ENCODE measurements at regions not wholly inside any gene's neighbourhood (a gene's known extent, or its start where the extent isn't known, plus 50 kb on each side); places are given as distances from the start of the nearest gene placed in this dataset.

GRCh38 chr9:108473209-108474112 is 382.3 kb downstream of the ACTL7B start (continued):
- TF ChIP-seq GFI1B (tag by site-specific recombination; IDR thresholded peaks at IDR 0.05) (peak; percentile 86), ZFHX2 (tag by site-specific recombination; conservative IDR thresholded peaks at IDR 0.05) (peak; percentile 48), ZNF521 (tag by site-specific recombination; IDR thresholded peaks at IDR 0.05) (no peak), ZNF639 (tag by site-specific recombination; IDR thresholded peaks at IDR 0.05) (peak; percentile 46; the same call in 1 of the 2 replicates), ZSCAN16 (tag by site-specific recombination; IDR thresholded peaks at IDR 0.05) (no peak), ZNF843 (tag by site-specific recombination; IDR thresholded peaks at IDR 0.05) (peak; percentile 84), ZFP3 (tag by site-specific recombination; IDR thresholded peaks at IDR 0.05; ENCODE audit: low read depth) (no peak), ZNF776 (tag by site-specific recombination; IDR thresholded peaks at IDR 0.05; ENCODE audit: borderline replicate concordance) (no peak), ZNF394 (tag by site-specific recombination; IDR thresholded peaks at IDR 0.05; ENCODE audit: borderline replicate concordance) (peak; percentile 27; the same call in 1 of the 2 replicates), ZNF510 (tag by site-specific recombination; IDR thresholded peaks at IDR 0.05; ENCODE audit: insufficient replicate concordance) (no peak), ZBTB17 (tag by site-specific recombination; IDR thresholded peaks at IDR 0.05) (peak; percentile 44), ZNF184 (tag by site-specific recombination; IDR thresholded peaks at IDR 0.05) (no peak), ZNF23 (tag by site-specific recombination; IDR thresholded peaks at IDR 0.05; ENCODE audit: borderline replicate concordance) (no peak), ZNF514 (tag by site-specific recombination; IDR thresholded peaks at IDR 0.05) (no peak), ZNF221 (tag by site-specific recombination; IDR thresholded peaks at IDR 0.05; ENCODE audit: borderline replicate concordance) (no peak), ZNF585B (tag by site-specific recombination; IDR thresholded peaks at IDR 0.05) (no peak), ZNF768 (tag by site-specific recombination; IDR thresholded peaks at IDR 0.05) (no peak), ZNF48 (tag by site-specific recombination; IDR thresholded peaks at IDR 0.05) (no peak), KLF1 (tag by site-specific recombination; IDR thresholded peaks at IDR 0.05) (peak; percentile 68), ZNF645 (tag by site-specific recombination; IDR thresholded peaks at IDR 0.05) (no peak), SCRT1 (tag by site-specific recombination; IDR thresholded peaks at IDR 0.05; ENCODE audit: borderline replicate concordance) (peak; percentile 31; the same call in 1 of the 2 replicates), ZNF302 (tag by site-specific recombination; IDR thresholded peaks at IDR 0.05; ENCODE audit: low read depth) (no peak), ZBTB1 (tag by site-specific recombination; IDR thresholded peaks at IDR 0.05) (no peak), ZNF114 (tag by site-specific recombination; IDR thresholded peaks at IDR 0.05) (no peak), ZNF146 (tag by site-specific recombination; IDR thresholded peaks at IDR 0.05) (no peak), ZNF341 (tag by site-specific recombination; IDR thresholded peaks at IDR 0.05; ENCODE audit: low read depth) (peak; percentile 43), ZNF654 (tag by site-specific recombination; IDR thresholded peaks at IDR 0.05; ENCODE audit: low read depth) (0 out of 2 replicates have a peak, but pooled peaks have one; percentile 6)
- TF ChIP-seq, protein P1, sequence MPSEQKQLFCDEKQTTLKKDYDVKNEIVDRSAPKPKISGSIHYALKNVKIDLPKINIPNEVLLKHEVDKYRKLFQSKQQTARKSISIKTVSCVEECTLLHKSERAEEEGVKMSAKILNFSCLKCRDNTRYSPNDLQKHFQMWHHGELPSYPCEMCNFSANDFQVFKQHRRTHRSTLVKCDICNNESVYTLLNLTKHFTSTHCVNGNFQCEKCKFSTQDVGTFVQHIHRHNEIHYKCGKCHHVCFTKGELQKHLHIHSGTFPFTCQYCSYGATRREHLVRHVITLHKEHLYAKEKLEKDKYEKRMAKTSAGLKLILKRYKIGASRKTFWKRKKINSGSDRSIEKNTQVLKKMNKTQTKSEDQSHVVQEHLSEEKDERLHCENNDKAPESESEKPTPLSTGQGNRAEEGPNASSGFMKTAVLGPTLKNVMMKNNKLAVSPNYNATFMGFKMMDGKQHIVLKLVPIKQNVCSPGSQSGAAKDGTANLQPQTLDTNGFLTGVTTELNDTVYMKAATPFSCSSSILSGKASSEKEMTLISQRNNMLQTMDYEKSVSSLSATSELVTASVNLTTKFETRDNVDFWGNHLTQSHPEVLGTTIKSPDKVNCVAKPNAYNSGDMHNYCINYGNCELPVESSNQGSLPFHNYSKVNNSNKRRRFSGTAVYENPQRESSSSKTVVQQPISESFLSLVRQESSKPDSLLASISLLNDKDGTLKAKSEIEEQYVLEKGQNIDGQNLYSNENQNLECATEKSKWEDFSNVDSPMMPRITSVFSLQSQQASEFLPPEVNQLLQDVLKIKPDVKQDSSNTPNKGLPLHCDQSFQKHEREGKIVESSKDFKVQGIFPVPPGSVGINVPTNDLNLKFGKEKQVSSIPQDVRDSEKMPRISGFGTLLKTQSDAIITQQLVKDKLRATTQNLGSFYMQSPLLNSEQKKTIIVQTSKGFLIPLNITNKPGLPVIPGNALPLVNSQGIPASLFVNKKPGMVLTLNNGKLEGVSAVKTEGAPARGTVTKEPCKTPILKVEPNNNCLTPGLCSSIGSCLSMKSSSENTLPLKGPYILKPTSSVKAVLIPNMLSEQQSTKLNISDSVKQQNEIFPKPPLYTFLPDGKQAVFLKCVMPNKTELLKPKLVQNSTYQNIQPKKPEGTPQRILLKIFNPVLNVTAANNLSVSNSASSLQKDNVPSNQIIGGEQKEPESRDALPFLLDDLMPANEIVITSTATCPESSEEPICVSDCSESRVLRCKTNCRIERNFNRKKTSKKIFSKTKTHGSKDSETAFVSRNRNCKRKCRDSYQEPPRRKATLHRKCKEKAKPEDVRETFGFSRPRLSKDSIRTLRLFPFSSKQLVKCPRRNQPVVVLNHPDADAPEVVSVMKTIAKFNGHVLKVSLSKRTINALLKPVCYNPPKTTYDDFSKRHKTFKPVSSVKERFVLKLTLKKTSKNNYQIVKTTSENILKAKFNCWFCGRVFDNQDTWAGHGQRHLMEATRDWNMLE (tag by site-specific recombination; conservative IDR thresholded peaks at IDR 0.05; ENCODE audit: low read depth), result no peak
- TF ChIP-seq, protein P2, sequence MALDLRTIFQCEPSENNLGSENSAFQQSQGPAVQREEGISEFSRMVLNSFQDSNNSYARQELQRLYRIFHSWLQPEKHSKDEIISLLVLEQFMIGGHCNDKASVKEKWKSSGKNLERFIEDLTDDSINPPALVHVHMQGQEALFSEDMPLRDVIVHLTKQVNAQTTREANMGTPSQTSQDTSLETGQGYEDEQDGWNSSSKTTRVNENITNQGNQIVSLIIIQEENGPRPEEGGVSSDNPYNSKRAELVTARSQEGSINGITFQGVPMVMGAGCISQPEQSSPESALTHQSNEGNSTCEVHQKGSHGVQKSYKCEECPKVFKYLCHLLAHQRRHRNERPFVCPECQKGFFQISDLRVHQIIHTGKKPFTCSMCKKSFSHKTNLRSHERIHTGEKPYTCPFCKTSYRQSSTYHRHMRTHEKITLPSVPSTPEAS (tag by site-specific recombination; IDR thresholded peaks at IDR 0.05), result no peak
- TF ChIP-seq, protein P3, sequence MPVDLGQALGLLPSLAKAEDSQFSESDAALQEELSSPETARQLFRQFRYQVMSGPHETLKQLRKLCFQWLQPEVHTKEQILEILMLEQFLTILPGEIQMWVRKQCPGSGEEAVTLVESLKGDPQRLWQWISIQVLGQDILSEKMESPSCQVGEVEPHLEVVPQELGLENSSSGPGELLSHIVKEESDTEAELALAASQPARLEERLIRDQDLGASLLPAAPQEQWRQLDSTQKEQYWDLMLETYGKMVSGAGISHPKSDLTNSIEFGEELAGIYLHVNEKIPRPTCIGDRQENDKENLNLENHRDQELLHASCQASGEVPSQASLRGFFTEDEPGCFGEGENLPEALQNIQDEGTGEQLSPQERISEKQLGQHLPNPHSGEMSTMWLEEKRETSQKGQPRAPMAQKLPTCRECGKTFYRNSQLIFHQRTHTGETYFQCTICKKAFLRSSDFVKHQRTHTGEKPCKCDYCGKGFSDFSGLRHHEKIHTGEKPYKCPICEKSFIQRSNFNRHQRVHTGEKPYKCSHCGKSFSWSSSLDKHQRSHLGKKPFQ (tag by site-specific recombination; IDR thresholded peaks at IDR 0.05), result peak; percentile 73
